ENCODE measurements at regions not wholly inside any gene's neighbourhood (a gene's known extent, or its start where the extent isn't known, plus 50 kb on each side); places are given as distances from the start of the nearest gene placed in this dataset.

DNA sequence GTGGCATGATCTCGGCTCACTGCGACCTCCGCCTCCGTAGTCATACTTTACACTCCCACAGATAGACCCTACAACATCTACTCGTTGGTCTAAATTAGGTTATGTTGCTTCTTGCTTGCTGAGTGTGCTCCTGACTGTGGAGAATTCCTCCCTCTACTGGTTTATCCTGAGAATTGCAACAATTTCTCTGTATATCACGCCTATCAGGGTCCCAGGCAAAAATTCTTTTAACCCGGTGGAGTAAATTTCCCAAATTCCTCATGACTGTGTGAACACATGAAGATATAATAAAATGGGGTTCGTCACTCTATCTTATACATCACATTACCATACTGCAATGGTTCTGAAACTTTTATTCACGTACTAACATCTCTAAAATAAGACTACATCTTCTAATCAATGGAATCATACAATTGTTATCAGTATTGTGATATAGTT, 156.7 kb downstream of the EVA1A start:
- TF ChIP-seq CTCF (IDR thresholded peaks at IDR 0.05) (peak; percentile 52; the same call in 1 of the 2 replicates), USF2 (CRISPR knock-in tag; IDR thresholded peaks at IDR 0.05) (no peak), CBFB (CRISPR knock-in tag; IDR thresholded peaks at IDR 0.05; ENCODE audit: low read depth) (no peak)
- TF ChIP-seq, protein P1, sequence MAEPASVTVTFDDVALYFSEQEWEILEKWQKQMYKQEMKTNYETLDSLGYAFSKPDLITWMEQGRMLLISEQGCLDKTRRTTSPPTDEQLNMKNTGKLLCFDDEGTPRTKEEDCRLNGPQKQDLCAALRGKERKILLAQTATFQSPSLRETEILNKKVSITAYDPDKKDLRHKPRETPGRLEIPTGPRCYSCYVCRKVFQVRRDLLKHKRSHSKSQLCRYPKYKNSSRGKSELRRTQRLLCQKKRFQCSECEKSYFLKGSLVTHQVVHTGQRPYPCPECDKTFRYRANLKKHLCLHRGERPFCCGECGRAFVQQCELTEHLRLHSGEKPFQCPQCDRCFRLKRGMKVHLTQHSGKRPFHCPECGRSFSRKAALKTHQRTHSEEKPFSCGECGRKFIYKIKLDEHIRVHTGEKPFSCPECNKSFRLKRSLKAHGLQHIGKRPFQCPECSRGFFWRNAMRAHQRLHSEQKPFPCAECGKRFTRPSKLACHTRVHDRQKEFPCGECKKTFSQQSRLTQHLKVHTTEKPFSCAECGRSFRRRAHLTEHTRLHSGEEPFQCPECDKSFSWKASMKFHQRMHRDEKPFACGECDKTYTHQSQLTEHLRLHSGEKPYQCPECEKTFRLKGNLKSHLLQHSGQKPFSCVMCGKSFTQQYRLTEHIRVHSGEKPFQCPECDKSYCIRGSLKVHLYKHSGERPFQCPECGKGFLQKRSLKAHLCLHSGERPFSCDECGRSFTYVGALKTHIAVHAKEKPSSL (CRISPR knock-in tag; conservative IDR thresholded peaks at IDR 0.05) = no peak
